ENCODE measurements at regions not wholly inside any gene's neighbourhood (a gene's known extent, or its start where the extent isn't known, plus 50 kb on each side); places are given as distances from the start of the nearest gene placed in this dataset.

- in situ Hi-C loops (cut with HindIII; ENCODE audit: low sequenced_read_pairs): no loop called here
- no peak for TF ChIP-seq CTCF (IDR thresholded peaks at IDR 0.05; ENCODE audit: low read depth, low read length, missing control alignments)
- no peak for DNase-seq (ENCODE audit: low read depth)
- no peak overlapping the region for H3K4me3 ChIP-seq (ENCODE audit: low read depth, low read length)
These were observed 221.9 kb downstream of the ATG4C start for GRCh38 chr1:63005812-63006211.

GRCh38 chr1:63009421-63009820 lies 225.5 kb downstream of the ATG4C start:
- in situ Hi-C loops (cut with HindIII; ENCODE audit: low sequenced_read_pairs): no loop called here

GRCh38 chr1:63010913-63011660 lies 227.2 kb downstream of the ATG4C start:
- TF ChIP-seq CTCF (IDR thresholded peaks at IDR 0.05; ENCODE audit: low read depth, low read length, missing control alignments): no peak
- no peak overlapping the region for H3K4me3 ChIP-seq (ENCODE audit: low read depth, low read length)
- in situ Hi-C loops (cut with HindIII; ENCODE audit: low sequenced_read_pairs): no loop called here
- peak; percentile 42 for DNase-seq (ENCODE audit: low read depth)

More at GRCh38 chr1:63009421-63009820, 225.5 kb downstream of the ATG4C start:
- DNase-seq (ENCODE audit: low read depth): no peak
- TF ChIP-seq CTCF (IDR thresholded peaks at IDR 0.05; ENCODE audit: low read depth, low read length, missing control alignments): no peak
- no peak overlapping the region for H3K4me3 ChIP-seq (ENCODE audit: low read depth, low read length)

- TF ChIP-seq CTCF (IDR thresholded peaks at IDR 0.05; ENCODE audit: low read depth, low read length, missing control alignments): no peak
- no peak overlapping the region for H3K4me3 ChIP-seq (ENCODE audit: low read depth, low read length)
- DNase-seq (ENCODE audit: low read depth): no peak
- in situ Hi-C loops (cut with HindIII; ENCODE audit: low sequenced_read_pairs): no loop called here
These were observed 228.4 kb downstream of the ATG4C start for GRCh38 chr1:63012339-63012738.

GRCh38 chr1:63014267-63014666 lies 230.3 kb downstream of the ATG4C start:
- H3K4me3 ChIP-seq (ENCODE audit: low read depth, low read length): no peak overlapping the region
- DNase-seq (ENCODE audit: low read depth): no peak
- no peak for TF ChIP-seq CTCF (IDR thresholded peaks at IDR 0.05; ENCODE audit: low read depth, low read length, missing control alignments)
- in situ Hi-C loops (cut with HindIII; ENCODE audit: low sequenced_read_pairs): no loop called here

GRCh38 chr1:63022319-63022718 lies 238.4 kb downstream of the ATG4C start:
- TF ChIP-seq CTCF (IDR thresholded peaks at IDR 0.05; ENCODE audit: low read depth, low read length, missing control alignments): no peak
- in situ Hi-C loops (cut with HindIII; ENCODE audit: low sequenced_read_pairs): no loop called here
- no peak for DNase-seq (ENCODE audit: low read depth)
- no peak overlapping the region for H3K4me3 ChIP-seq (ENCODE audit: low read depth, low read length)

All from astrocyte of the cerebellum (primary cell).